K562 (cell line): ENCODE measurements at regions not wholly inside any gene's neighbourhood (a gene's known extent, or its start where the extent isn't known, plus 50 kb on each side); places are given as distances from the start of the nearest gene placed in this dataset.

Experiments used
- ATAC-seq: fragments of 200-7000 bp; cut with Tn5 transposase; 3 replicates; pipeline ENCODE4 v1.9.1; 2020; ENCODE audit warnings: moderate library complexity
- BruUV-seq: library from RNA; stranded (reverse); fragments of 400-500 nt; replicated peaks from 2 replicates; lab custom pipeline; 2021; lab: Mats Ljungman, UMichigan
- CTCF ChIA-PET: fragments of 300-600 bp; formaldehyde crosslinking; extraction: SDS; loops from one replicate; lab custom pipeline; 2021; ENCODE audit warnings: low intra/inter-chr PET ratio; lab: Yijun Ruan, JAX
- POLR2A ChIA-PET: fragments of 300-600, 350-650 bp; sonication (Branson Sonifier 250); formaldehyde crosslinking; extraction: SDS; loops from one replicate; lab custom pipeline; 2021; ENCODE audit warnings: antibody characterized with exemption, inconsistent platforms; lab: Yijun Ruan, JAX
- DNase-seq, 4 experiments: peaks; one replicate each; pipeline versions ENCODE4 v3.0.0 to v3.0.0-alpha.2; 2011 to 2018; ENCODE audit warnings: low spot score in 3 of 4, mixed read lengths in 3 of 4; ENCODE audit errors: extremely low read depth in 1 of 4
- FAIRE-seq: peaks from 2 replicates; lab custom pipeline; 2011; peaks lifted over from hg19 to GRCh38; lab: Jason Lieb, UNC
- H2AFZ ChIP-seq: 2 replicates; pipeline ENCODE4 v1.6.0; 2011; ENCODE audit warnings: low read depth, low read length, control low read depth, inconsistent platforms
- H3K27ac ChIP-seq: fragments of 200-600 bp; 3 replicates; pipeline ENCODE4 v1.8.0; 2011; ENCODE audit warnings: low read depth, mild to moderate bottlenecking, control low read depth, inconsistent platforms, low read length, moderate library complexity, mixed read lengths; ENCODE audit errors: extremely low read depth
- H3K27me3 ChIP-seq, 2 experiments: fragments of 300-600 bp in 1 of 2; 2 replicates in 1 of 2; 3 replicates in 1 of 2; pipeline versions ENCODE4 v1.6.0 to v1.8.0; 2011; ENCODE audit warnings: inconsistent platforms in 2 of 2, low read length in 2 of 2, mild to moderate bottlenecking in 1 of 2, mixed read lengths in 1 of 2, moderate library complexity in 1 of 2; ENCODE audit not compliant: control insufficient read depth in 2 of 2, insufficient read depth in 2 of 2
- H3K36me3 ChIP-seq: fragments of 300-600 bp; 3 replicates; pipeline ENCODE4 v1.8.0; 2011; ENCODE audit warnings: mild to moderate bottlenecking, low read length, inconsistent platforms; ENCODE audit not compliant: control insufficient read depth, insufficient read depth
- H3K4me1 ChIP-seq, 2 experiments: fragments of 200-600 bp in 1 of 2; replicated peaks in 1 of 2; 2 replicates in 1 of 2; 3 replicates in 1 of 2; pipeline versions ENCODE4 v1.5.1 to v1.8.0; 2011; ENCODE audit warnings: inconsistent platforms in 2 of 2, low read length in 2 of 2, mild to moderate bottlenecking in 1 of 2, mixed read lengths in 1 of 2, moderate library complexity in 1 of 2; ENCODE audit not compliant: control insufficient read depth in 2 of 2, insufficient read depth in 2 of 2
- H3K4me2 ChIP-seq: 2 replicates; pipeline ENCODE4 v1.6.1; 2011; ENCODE audit warnings: low read length, control low read depth, inconsistent platforms, mixed read lengths; ENCODE audit not compliant: insufficient read depth
- H3K4me3 ChIP-seq: fragments of 200-600 bp; sonication (generic), shearing (Covaris generic); 2 replicates; pipeline ENCODE4 v1.5.1; 2016; ENCODE audit warnings: control low read depth, inconsistent platforms
- H3K79me2 ChIP-seq: fragments of 200-600 bp; 3 replicates; pipeline ENCODE4 v1.8.0; 2011; ENCODE audit warnings: low read length, inconsistent platforms; ENCODE audit not compliant: control insufficient read depth, insufficient read depth
- H3K9ac ChIP-seq, 2 experiments: 2 replicates each; pipeline versions ENCODE4 v1.6.0 to v1.6.1; 2011; ENCODE audit warnings: low read depth in 2 of 2, low read length in 2 of 2, control low read depth in 1 of 2, inconsistent platforms in 1 of 2, mild to moderate bottlenecking in 1 of 2, mixed read lengths in 1 of 2; ENCODE audit not compliant: insufficient read depth in 1 of 2
- H3K9me1 ChIP-seq: one replicate; pipeline ENCODE4 v1.6.0; 2011; ENCODE audit warnings: inconsistent platforms, mild to moderate bottlenecking, low read length, moderate library complexity; ENCODE audit not compliant: control insufficient read depth, insufficient read depth
- H3K9me3 ChIP-seq: replicated peaks from 2 replicates; pipeline ENCODE4 v1.5.1; 2011; ENCODE audit warnings: low read depth, low read length, inconsistent platforms; ENCODE audit not compliant: control insufficient read depth, insufficient read depth
- H4K20me1 ChIP-seq: replicated peaks from 2 replicates; pipeline ENCODE4 v1.6.1; 2011; ENCODE audit warnings: low read length, inconsistent platforms, mixed read lengths; ENCODE audit not compliant: control insufficient read depth, insufficient read depth
- CC2D1A ChIP-seq: fragments of 450-650 bp; IDR thresholded peaks from 2 replicates; pipeline ENCODE4 v1.6.1; 2017; ENCODE audit warnings: mild to moderate bottlenecking
- MAFK ChIP-seq: IDR thresholded peaks from 2 replicates; pipeline ENCODE4 v1.6.1; 2011; ENCODE audit warnings: low read length, improper control_type of control experiment
- MED1 ChIP-seq: sonication (generic); formaldehyde crosslinking; IDR thresholded peaks from 2 replicates; pipeline ENCODE4 v1.8.1; 2023; ENCODE audit warnings: missing genetic modification reagents, borderline replicate concordance
- MLX ChIP-seq, 2 experiments: fragments of 450-650 bp in 1 of 2; sonication (generic) in 1 of 2; formaldehyde crosslinking; conservative IDR thresholded peaks; 2 replicates each; pipeline versions ENCODE4 v1.4.0 to v1.8.1; 2020 to 2022; ENCODE audit warnings: mild to moderate bottlenecking in 1 of 2, missing genetic modification reagents in 1 of 2
- NR2C2 ChIP-seq, 2 experiments: fragments of 200-800 bp in 1 of 2; sonication (Bioruptor generic) in 1 of 2; sonication (generic) in 1 of 2; formaldehyde crosslinking in 1 of 2; IDR thresholded peaks; 2 replicates each; pipeline versions ENCODE4 v1.6.1 to v1.8.0; 2016 to 2022; ENCODE audit warnings: mild to moderate bottlenecking in 1 of 2, missing compliant biosample characterization in 1 of 2, missing genetic modification characterization in 1 of 2, missing genetic modification reagents in 1 of 2
- POLR2AphosphoS2 ChIP-seq: IDR thresholded peaks from 2 replicates; pipeline ENCODE4 v1.6.1; 2012; ENCODE audit warnings: low read length, improper control_type of control experiment
- THRB ChIP-seq: fragments of 450-650 bp; formaldehyde crosslinking; conservative IDR thresholded peaks from 2 replicates; pipeline ENCODE4 v1.4.0; 2022; ENCODE audit warnings: mild to moderate bottlenecking, missing genetic modification characterization
- ZNF124 ChIP-seq: sonication (generic); formaldehyde crosslinking; IDR thresholded peaks from 2 replicates; pipeline ENCODE4 v1.8.1; 2022; ENCODE audit warnings: missing genetic modification reagents
- ZNF695 ChIP-seq: fragments of 450-650 bp; formaldehyde crosslinking; IDR thresholded peaks from 2 replicates; pipeline ENCODE4 v1.4.0; 2020; ENCODE audit warnings: mild to moderate bottlenecking, moderate library complexity
- WGBS: fragments of 100-300 bp; shearing (Covaris generic); methylation state at CpG from one replicate; pipeline ENCODE4 v1.1.6; 2016; ENCODE audit warnings: low coverage, mixed read lengths; ENCODE audit not compliant: insufficient coverage; ENCODE audit errors: missing lambda C conversion rate; 5-methylcytosine and 5-hydroxymethylcytosine counted together
- in situ Hi-C: fragments of 300-500 bp; cut with MboI; formaldehyde crosslinking; loops from 4 replicates; pipeline ENCODE4 v1.15.0; 2018; ENCODE audit warnings: inconsistent platforms, mixed read lengths
- intact Hi-C: fragments of 100-400 bp; cut with micrococcal nuclease; formaldehyde crosslinking; loops from 2 replicates; pipeline ENCODE4 v1.14.2; 2022

- no TSS peak for BruUV-seq
- in situ Hi-C loops (no loop called here), intact Hi-C loops (no loop called here)
- ATAC-seq (no peak), FAIRE-seq (no peak), DNase-seq (no peak)
- H3K9ac ChIP-seq, result no peak overlapping the region
- H3K36me3 ChIP-seq, result no peaks in the 10 kb centered on the region
- H4K20me1 ChIP-seq, result no peaks in the 10 kb centered on the region
- TF ChIP-seq NR2C2 (CRISPR knock-in tag; IDR thresholded peaks at IDR 0.05) (no peak), NR2C2 (tag; IDR thresholded peaks at IDR 0.05) (no peak), THRB (CRISPR knock-in tag) (no peak), ZNF695 (CRISPR knock-in tag) (no peak), MED1 (CRISPR knock-in tag) (no peak), MLX (CRISPR knock-in tag; conservative IDR thresholded peaks at IDR 0.05) (no peak), ZNF124 (CRISPR knock-in tag) (no peak), POLR2AphosphoS2 (no peak), CC2D1A (no peak), MAFK (no peak)
- H3K27ac ChIP-seq, result no peak overlapping the region
- H3K27me3 ChIP-seq, result no peaks in the 10 kb centered on the region
- POLR2A ChIA-PET, result no interaction called here
- no peaks in the 10 kb centered on the region for H3K79me2 ChIP-seq
- no peaks in the 10 kb centered on the region for H3K9me3 ChIP-seq
- WGBS, result 0% methylated on average over 1 of the region's 1 CpG
- CTCF ChIA-PET, result no interaction called here
- no peak overlapping the region for H3K4me2 ChIP-seq
- H2AFZ ChIP-seq, result no peak overlapping the region
- no peak overlapping the region for H3K4me3 ChIP-seq
- no peaks in the 10 kb centered on the region for H3K9me1 ChIP-seq
- H3K4me1 ChIP-seq, result no peaks in the 10 kb centered on the region
Observed at GRCh38 chr3:103698646-103699045, 1263.8 kb downstream of the ZPLD1 start.
